ENCODE measurements at regions not wholly inside any gene's neighbourhood (a gene's known extent, or its start where the extent isn't known, plus 50 kb on each side); places are given as distances from the start of the nearest gene placed in this dataset.

DNA sequence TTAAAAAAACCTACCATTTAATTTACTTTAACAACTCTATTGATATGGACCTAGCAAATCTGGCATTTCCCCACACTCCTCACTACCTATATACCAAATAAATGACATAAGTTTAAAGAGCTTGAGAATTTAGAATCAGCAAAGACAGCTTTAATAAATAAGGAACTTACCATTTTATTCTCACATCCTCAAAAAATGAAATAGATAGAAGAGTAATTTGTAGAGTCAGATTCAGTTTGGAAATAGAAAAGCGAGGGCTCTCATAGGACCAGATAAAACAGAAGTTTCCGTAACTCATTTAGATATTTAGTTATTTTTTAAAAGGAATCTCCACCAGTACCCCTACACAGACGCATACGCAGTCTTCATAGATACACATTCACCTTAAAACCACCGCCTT is 117.9 kb downstream of the RGS2 start:
- TF ChIP-seq CTCF (IDR thresholded peaks at IDR 0.05; ENCODE audit: low read length) = no peak
- no peak for TF ChIP-seq EZH2 (optimal IDR thresholded peaks at IDR 0.05; ENCODE audit: low read depth, low read length)
- no peak for TF ChIP-seq EZH2phosphoT487 (IDR thresholded peaks at IDR 0.05; ENCODE audit: low read length)
